H7 (cell line): ENCODE measurements at regions not wholly inside any gene's neighbourhood (a gene's known extent, or its start where the extent isn't known, plus 50 kb on each side); places are given as distances from the start of the nearest gene placed in this dataset.
"Not testable (repeated sequence)": the region's sequence is repeated elsewhere in the genome, so short reads cannot be mapped to it uniquely, and the experiment has no call there.

ENCODE experiments used
- DNase-seq: peaks from one replicate; pipeline ENCODE4 v3.0.0; 2012
- H3K27me3 ChIP-seq: 2 replicates; pipeline ENCODE4 v1.6.0; 2011; ENCODE audit warnings: mild to moderate bottlenecking, low read length; ENCODE audit not compliant: control insufficient read depth, insufficient read depth
- H3K36me3 ChIP-seq: replicated peaks from 2 replicates; pipeline ENCODE4 v1.5.1; 2011; ENCODE audit warnings: low read length; ENCODE audit not compliant: control insufficient read depth, insufficient read depth
- H3K4me3 ChIP-seq: 2 replicates; pipeline ENCODE4 v1.5.1; 2011; ENCODE audit warnings: low read depth, mild to moderate bottlenecking, control low read depth, low read length, moderate library complexity; ENCODE audit not compliant: insufficient read depth

- no peak for DNase-seq
- Histone ChIP-seq H3K4me3 (no peak overlapping the region), H3K36me3 (no peaks in the 10 kb centered on the region), H3K27me3 (no peaks in the 10 kb centered on the region)
Observed at GRCh38 chr2:241992753-241993152, 123.2 kb downstream of the RTP5 start.

GRCh38 chr2:241993386-241994005, 124.0 kb downstream of the RTP5 start:
- Histone ChIP-seq H3K27me3 (no peaks in the 10 kb centered on the region), H3K4me3 (no peak overlapping the region), H3K36me3 (no peaks in the 10 kb centered on the region)
- DNase-seq = no peak

- no peak for DNase-seq
- no peaks in the 10 kb centered on the region for H3K27me3 ChIP-seq
- H3K36me3 ChIP-seq = no peaks in the 10 kb centered on the region
- H3K4me3 ChIP-seq = no peak overlapping the region
Observed at GRCh38 chr2:241994086-241994485, 124.6 kb downstream of the RTP5 start.

DNA sequence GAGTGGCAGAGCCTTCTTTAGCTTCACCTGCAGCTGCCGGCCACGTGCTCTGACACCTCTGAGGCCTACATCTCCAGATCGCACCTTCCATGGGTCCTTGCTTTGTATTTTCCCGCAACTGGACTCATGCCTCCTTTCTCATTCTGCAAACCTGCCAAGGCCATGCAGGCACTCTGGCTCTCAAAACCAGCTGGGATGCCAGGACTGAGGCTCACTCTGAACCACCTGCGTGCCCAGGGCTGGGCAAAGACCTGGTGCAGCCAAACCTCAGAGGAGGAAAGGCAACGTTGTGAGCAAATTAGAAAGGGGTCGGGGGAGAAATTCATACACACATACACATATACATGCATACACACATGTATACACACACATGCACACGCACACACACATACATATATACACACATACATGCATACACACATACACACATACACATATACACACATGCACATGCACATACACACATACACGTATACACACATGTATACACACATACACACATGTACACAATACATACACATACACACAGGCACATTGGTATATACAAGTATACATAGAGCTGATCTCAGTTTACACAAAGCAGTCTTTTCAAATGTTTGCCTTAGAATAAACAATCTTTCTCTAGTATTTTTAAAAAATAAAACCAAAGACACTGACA, 125.2 kb downstream of the RTP5 start:
- DNase-seq = no peak
- Histone ChIP-seq H3K4me3 (no peak overlapping the region), H3K36me3 (no peaks in the 10 kb centered on the region), H3K27me3 (no peaks in the 10 kb centered on the region)

DNA sequence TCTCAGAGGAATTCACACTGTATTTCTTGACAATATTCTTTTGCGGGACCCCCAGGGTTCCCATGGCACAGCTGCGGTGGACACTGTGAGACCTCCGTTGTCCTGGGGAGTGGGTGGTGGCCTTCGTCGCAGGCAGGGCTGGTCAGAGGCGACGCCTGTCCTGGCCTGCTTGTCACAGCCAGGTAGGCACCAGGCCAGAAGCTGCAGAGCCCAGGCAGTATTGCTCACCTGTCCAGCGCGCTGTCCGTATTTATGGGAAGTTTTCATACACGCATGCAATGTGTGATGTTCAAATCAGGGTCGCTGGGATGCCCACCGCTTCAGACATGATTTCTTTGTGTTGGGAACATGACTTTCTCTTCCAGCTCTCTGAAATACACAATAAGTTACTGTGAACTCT, 126.6 kb downstream of the RTP5 start:
- H3K4me3 ChIP-seq = no peak overlapping the region
- H3K27me3 ChIP-seq = no peaks in the 10 kb centered on the region
- DNase-seq = no peak
- H3K36me3 ChIP-seq = no peaks in the 10 kb centered on the region

DNA sequence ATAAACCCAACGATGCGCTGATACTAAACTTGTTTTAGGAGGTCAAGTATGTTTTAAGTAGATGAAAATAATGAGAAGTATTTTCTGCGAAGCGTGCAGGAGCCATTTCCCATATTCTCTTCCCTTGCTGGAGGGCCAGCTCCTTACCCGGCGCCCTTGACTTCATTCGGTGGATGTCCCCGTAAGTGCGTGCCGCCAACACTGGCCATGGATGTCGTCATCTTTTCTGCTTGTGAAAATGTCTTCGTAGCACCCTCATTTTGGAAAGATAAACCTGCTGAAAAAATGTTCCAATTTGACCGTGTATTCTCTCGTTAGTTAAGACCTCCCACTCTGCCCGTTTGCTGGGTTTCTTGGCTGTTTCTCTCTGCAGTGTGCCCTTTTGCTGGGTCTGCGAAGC, 127.5 kb downstream of the RTP5 start:
- Histone ChIP-seq H3K4me3 (no peak overlapping the region), H3K36me3 (no peaks in the 10 kb centered on the region), H3K27me3 (no peaks in the 10 kb centered on the region)
- no peak for DNase-seq

DNA sequence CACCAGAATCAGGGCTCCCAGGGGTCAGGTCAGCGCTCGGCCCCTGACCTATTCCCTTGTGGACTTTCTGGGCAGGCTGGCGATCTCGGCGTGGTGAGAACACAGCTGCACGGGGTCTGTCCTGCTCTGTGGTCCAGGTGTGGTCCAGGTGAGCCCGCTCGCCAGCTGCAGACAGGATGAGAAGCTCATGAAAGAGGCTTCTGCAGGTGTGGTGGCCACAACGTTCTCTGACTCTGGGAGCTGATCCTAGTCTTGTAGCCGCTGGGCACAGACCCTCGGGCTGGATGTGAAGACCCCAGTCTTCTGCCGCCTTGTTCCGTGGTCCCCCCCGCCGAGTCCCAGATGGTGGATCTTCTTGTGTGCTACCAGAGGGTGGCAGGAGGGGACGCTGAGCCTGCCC, 129.7 kb downstream of the RTP5 start:
- H3K4me3 ChIP-seq = no peak overlapping the region
- no peak for DNase-seq
- H3K27me3 ChIP-seq = no peaks in the 10 kb centered on the region
- no peaks in the 10 kb centered on the region for H3K36me3 ChIP-seq

GRCh38 chr2:242001853-242002252, 132.3 kb downstream of the RTP5 start:
- Histone ChIP-seq H3K36me3 (no peaks in the 10 kb centered on the region), H3K27me3 (no peaks in the 10 kb centered on the region)

GRCh38 chr2:242002944-242003343, 133.4 kb downstream of the RTP5 start:
- Histone ChIP-seq H3K4me3 (no peak overlapping the region), H3K27me3 (no peaks in the 10 kb centered on the region), H3K36me3 (no peaks in the 10 kb centered on the region)
- no peak for DNase-seq

More at GRCh38 chr2:242001853-242002252, 132.3 kb downstream of the RTP5 start:
- DNase-seq = no peak
- no peak overlapping the region for H3K4me3 ChIP-seq

DNA sequence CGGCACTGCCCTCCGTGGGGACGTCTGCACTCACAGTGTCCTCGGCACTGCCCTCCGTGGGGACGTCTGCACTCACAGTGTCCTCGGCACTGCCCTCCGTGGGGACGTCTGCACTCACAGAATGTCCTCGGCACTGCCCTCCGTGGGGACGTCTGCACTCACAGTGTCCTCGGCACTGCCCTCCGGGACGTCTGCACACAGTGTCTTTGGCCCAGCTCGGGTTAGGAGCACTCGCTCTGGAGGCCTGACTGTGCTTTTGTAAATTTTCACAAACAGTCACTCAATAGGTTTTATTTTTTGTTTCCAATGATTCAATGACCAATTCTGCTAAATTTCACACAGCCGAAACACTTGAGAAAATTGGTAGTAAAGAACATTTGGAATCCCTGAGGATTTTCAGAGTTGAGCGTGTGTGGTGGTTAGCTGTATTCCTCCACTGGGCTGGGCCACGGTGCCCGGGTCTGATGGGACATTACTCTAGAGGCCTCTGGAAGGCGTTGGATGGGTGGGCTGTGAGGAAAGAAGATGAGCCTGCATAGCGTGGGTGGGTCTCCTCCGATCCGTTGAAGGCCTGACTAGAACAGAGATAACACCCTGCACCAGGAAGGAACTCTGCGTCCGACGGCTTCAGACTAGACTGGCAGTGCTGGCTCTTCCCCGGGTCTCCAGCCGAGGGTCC, 134.8 kb downstream of the RTP5 start:
- H3K36me3 ChIP-seq = no peaks in the 10 kb centered on the region
- DNase-seq = no peak
- H3K4me3 ChIP-seq = no peak overlapping the region
- H3K27me3 ChIP-seq = no peaks in the 10 kb centered on the region

GRCh38 chr2:242004902-242005230, 135.3 kb downstream of the RTP5 start:
- Histone ChIP-seq H3K36me3 (no peaks in the 10 kb centered on the region), H3K4me3 (no peak overlapping the region), H3K27me3 (no peaks in the 10 kb centered on the region)
- DNase-seq = no peak

GRCh38 chr2:242006091-242006634, 136.6 kb downstream of the RTP5 start:
- DNase-seq, H3K4me3 ChIP-seq, H3K27me3 ChIP-seq: not testable (repeated sequence)

DNA sequence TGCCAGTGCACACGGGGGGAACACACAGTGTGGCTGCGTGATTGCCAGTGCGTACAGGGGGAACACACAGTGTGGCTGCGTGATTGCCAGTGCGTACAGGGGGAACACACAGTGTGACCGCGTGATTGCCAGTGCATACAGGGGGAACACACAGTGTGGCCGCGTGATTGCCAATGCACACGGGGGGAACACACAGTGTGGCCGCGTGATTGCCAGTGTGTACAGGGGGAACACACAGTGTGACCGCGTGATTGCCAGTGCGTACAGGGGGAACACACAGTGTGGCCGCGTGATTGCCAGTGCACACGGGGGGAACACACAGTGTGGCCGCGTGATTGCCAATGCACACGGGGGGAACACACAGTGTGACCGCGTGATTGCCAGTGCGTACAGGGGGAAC, 139.4 kb downstream of the RTP5 start:
- H3K4me3 ChIP-seq, H3K36me3 ChIP-seq, DNase-seq, H3K27me3 ChIP-seq: not testable (repeated sequence)

More at GRCh38 chr2:242006091-242006634, 136.6 kb downstream of the RTP5 start:
- H3K36me3 ChIP-seq = not testable (repeated sequence)

DNA sequence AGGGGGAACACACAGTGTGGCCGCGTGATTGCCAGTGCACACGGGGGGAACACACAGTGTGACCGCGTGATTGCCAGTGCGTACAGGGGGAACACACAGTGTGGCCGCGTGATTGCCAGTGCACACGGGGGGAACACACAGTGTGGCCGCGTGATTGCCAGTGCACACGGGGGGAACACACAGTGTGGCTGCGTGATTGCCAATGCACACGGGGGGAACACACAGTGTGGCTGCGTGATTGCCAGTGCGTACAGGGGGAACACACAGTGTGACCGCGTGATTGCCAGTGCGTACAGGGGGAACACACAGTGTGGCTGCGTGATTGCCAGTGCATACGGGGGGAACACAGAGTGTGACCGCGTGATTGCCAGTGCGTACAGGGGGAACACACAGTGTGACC, 140.3 kb downstream of the RTP5 start:
- not testable (repeated sequence) for H3K36me3 ChIP-seq, H3K4me3 ChIP-seq, DNase-seq, H3K27me3 ChIP-seq
